Pancreas (tissue), 10 donors: ENCODE measurements at regions not wholly inside any gene's neighbourhood (a gene's known extent, or its start where the extent isn't known, plus 50 kb on each side); places are given as distances from the start of the nearest gene placed in this dataset.

ENCODE experiments used
- ATAC-seq, 4 donors: fragments of 200-7000 bp; cut with Tn5 transposase; one replicate each; pipeline versions ENCODE4 v1.8.0 to v1.9.1; 2020; ENCODE audit warnings: mild to moderate bottlenecking in 4 of 4, moderate library complexity in 4 of 4
- DNase-seq, 6 donors: peaks; one replicate each; pipeline ENCODE4 v3.0.0-alpha.2; 2020
- FAIRE-seq: peaks from 2 replicates; lab custom pipeline; 2012; peaks lifted over from hg19 to GRCh38; lab: Jason Lieb, UNC
- H3K27ac ChIP-seq, 4 donors: fragments of 200-600 bp; sonication (generic); 1 replicate in 3 of 4; 2 replicates in 1 of 4; pipeline versions ENCODE4 v1.5.0 to v1.8.0; 2020
- H3K27me3 ChIP-seq, 4 donors: fragments of 200-600 bp; one replicate each; pipeline ENCODE4 v1.8.0; 2021
- H3K36me3 ChIP-seq, 3 donors: fragments of 200-600 bp; sonication (generic) in 1 of 3; one replicate each; pipeline versions ENCODE4 v1.5.0 to v1.8.0; 2020 to 2021
- H3K4me1 ChIP-seq, 3 donors: fragments of 200-600 bp; one replicate each; pipeline ENCODE4 v1.8.0; 2021
- H3K4me3 ChIP-seq, 4 donors: fragments of 200-600 bp; sonication (generic) in 2 of 4; one replicate each; pipeline versions ENCODE4 v1.5.0 to v1.8.0; 2020 to 2021
- H3K9me3 ChIP-seq, 4 donors: fragments of 200-600 bp; one replicate each; pipeline ENCODE4 v1.8.0; 2021
- WGBS, 2 donors: extraction: QIAGEN DNeasy Blood & Tissue Kit; methylation state at CpG; one replicate each; pipeline ENCODE4 v1.1.7; 2013; 5-methylcytosine and 5-hydroxymethylcytosine counted together
- intact Hi-C, 3 donors: fragments of 100-400 bp; cut with DNase I; formaldehyde crosslinking; loops; one replicate each; pipeline versions ENCODE4 v1.11.1 to v1.14.2; 2022
- TF ChIP-seq, protein P1 (sequence below), 4 donors: fragments of 200-600 bp; sonication (generic) in 3 of 4; IDR thresholded peaks; one replicate each; pipeline versions ENCODE4 v1.5.0 to v1.8.0; 2021; ENCODE audit warnings: antibody characterized with exemption in 4 of 4
- donor health status: healthy with polysubstance abuse.
- donor health status: DM: no; HTN: no; CAD: no; lungs with moderate emphysema.
- donor health status: DM: no; HTN: no; CAD: no.
- donor health status: control.
- donor health status: control.
- donor health status: Bipolar disorder and iron deficiency.
- donor health status: DM: yes; HTN: yes; CAD: no.
- donor health status: DM: no; HTN: no; CAD: no.
- donor health status: DM: no; HTN: no; CAD: no.
- donor health status: DM: yes; HTN: yes; CAD: no.

DNA sequence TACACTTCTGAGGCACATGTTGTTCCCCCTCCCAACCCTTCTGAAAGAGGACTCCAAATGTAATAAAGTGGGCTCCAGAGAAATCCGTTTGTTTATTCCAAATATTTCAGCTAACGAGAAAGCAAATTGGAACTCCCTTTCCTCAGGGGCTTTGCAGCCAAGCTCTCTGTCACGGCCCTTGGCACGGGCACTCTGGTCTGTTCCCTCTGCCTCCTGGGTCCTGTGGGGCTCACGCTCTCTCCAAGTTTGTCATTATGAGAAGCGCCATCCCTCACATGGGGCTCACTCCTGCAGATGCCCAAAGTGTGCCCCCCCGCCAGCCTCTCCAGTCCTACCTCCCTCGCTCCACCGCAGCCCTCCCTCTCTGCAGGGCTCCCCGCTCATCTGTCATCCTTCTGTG lies 125.4 kb upstream of the POU2AF2 start:
- H3K9me3 ChIP-seq: no peaks in the 10 kb centered on the region
- intact Hi-C loops: no loop called here

DNA sequence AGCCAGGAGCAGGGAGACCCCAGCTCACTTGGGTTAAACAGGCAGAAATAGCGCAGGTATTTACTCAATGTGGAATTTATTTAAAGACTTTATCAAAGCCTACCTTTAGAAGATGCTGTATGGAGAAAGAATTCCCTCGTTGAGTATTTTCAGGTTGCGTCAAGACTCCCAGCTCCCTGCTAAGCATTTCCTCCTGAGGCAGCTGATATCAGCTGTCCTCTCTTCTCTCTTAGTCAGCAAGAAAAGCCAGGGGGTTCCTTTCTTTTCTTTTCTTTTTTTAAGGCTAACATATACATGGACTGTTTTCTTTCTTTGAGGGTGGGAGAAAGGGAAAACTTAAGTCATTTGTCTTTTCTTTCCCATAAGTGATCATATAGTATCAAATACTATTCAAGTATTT lies 125.8 kb upstream of the POU2AF2 start:
- ATAC-seq (no peak), DNase-seq (no peak), FAIRE-seq (no peak)
- Histone ChIP-seq H3K4me1 (no peaks in the 10 kb centered on the region), H3K36me3 (no peaks in the 10 kb centered on the region), H3K9me3 (no peaks in the 10 kb centered on the region), H3K4me3 (no peak overlapping the region), H3K27ac (no peak overlapping the region), H3K27me3 (no peaks in the 10 kb centered on the region)
- TF ChIP-seq, protein P1, sequence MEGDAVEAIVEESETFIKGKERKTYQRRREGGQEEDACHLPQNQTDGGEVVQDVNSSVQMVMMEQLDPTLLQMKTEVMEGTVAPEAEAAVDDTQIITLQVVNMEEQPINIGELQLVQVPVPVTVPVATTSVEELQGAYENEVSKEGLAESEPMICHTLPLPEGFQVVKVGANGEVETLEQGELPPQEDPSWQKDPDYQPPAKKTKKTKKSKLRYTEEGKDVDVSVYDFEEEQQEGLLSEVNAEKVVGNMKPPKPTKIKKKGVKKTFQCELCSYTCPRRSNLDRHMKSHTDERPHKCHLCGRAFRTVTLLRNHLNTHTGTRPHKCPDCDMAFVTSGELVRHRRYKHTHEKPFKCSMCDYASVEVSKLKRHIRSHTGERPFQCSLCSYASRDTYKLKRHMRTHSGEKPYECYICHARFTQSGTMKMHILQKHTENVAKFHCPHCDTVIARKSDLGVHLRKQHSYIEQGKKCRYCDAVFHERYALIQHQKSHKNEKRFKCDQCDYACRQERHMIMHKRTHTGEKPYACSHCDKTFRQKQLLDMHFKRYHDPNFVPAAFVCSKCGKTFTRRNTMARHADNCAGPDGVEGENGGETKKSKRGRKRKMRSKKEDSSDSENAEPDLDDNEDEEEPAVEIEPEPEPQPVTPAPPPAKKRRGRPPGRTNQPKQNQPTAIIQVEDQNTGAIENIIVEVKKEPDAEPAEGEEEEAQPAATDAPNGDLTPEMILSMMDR (IDR thresholded peaks at IDR 0.05): no peak
- WGBS, 2 donors: 64 to 73% methylated on average over 3 of the region's 3 CpGs
- intact Hi-C loops: no loop called here

More for the DNA sequence above, 125.4 kb upstream of the POU2AF2 start:
- no peak for DNase-seq
- no peak for ATAC-seq
- Histone ChIP-seq H3K27ac (no peak overlapping the region), H3K4me1 (no peaks in the 10 kb centered on the region), H3K36me3 (no peaks in the 10 kb centered on the region), H3K27me3 (no peaks in the 10 kb centered on the region), H3K4me3 (no peak overlapping the region)
- TF ChIP-seq, protein P1 (IDR thresholded peaks at IDR 0.05): no peak
- FAIRE-seq: no peak
- WGBS, 2 donors: 65 to 78% methylated on average over 10 of the region's 10 CpGs

DNA sequence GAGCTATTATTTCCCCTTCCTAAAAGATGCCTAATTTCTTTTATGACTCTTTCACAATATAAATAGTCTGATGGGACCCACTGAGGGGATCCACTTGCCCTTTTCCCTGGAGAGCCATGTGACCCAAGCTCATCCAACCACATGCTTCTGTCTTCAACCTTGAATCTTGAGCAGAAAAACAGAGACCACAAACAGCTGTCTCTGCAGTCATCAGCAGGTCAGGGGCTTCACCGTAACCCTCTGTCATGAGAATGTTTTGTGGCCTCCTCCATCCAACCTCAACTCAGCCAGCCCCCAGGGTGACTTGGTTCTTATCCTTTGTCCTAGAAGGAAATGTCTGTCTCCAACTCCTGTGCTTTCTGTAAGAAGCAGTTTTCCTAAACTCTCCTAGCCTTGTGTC lies 129.6 kb upstream of the POU2AF2 start:
- H3K36me3 ChIP-seq: no peaks in the 10 kb centered on the region
- ATAC-seq (no peak), DNase-seq (no peak), FAIRE-seq (no peak)
- no peak overlapping the region for H3K27ac ChIP-seq
- no peaks in the 10 kb centered on the region for H3K4me1 ChIP-seq
- no peaks in the 10 kb centered on the region for H3K9me3 ChIP-seq
- 0 to 49% methylated on average over 1 of the region's 1 CpG for WGBS, 2 donors
- intact Hi-C loops: no loop called here
- TF ChIP-seq, protein P1 (IDR thresholded peaks at IDR 0.05): no peak
- no peak overlapping the region for H3K4me3 ChIP-seq
- H3K27me3 ChIP-seq: no peaks in the 10 kb centered on the region

DNA sequence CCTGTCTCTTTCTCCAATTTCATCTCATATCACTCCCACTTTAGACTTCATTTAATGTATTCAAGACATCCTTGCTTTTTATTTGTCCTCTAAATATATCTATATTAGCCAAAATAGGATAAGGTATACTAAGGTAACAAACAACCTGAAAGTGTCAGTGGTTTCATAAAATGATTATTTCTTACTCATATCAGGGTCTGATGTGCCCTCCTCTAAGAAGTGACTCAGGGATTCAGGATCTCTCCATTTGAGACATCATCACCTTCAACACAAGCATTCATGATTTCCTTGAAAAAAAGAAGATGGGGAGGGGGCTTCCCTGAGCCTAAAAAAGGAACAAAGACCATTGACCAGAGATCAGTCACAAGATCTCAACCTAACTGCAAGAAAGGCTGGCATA lies 131.4 kb upstream of the POU2AF2 start:
- ATAC-seq: no peak
- Histone ChIP-seq H3K36me3 (no peaks in the 10 kb centered on the region), H3K27ac (no peak overlapping the region), H3K4me1 (no peaks in the 10 kb centered on the region), H3K9me3 (no peaks in the 10 kb centered on the region), H3K4me3 (no peak overlapping the region), H3K27me3 (no peaks in the 10 kb centered on the region)
- no peak for FAIRE-seq
- intact Hi-C loops: no loop called here
- no peak for DNase-seq
- TF ChIP-seq, protein P1 (IDR thresholded peaks at IDR 0.05): no peak

DNA sequence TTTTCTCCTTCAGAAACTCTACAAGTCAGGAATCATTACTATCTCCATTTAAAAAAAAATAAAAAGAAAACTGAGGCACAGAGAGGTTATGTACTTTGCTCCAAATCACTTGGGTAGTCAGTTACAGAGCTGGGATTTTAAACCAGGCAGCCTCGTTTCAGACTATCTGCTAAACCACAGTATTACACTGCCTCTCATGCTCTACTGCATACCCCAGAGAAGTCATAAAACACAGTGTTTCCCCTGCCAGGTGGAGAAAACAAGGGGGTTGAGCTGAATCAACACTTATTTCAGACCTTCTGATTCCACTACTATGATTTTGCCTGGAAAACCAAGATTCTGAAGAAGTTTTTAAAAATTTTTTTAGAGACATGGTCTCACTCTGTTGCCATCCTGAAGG lies 132.9 kb upstream of the POU2AF2 start:
- Histone ChIP-seq H3K27me3 (no peaks in the 10 kb centered on the region), H3K27ac (no peak overlapping the region), H3K36me3 (no peaks in the 10 kb centered on the region), H3K4me1 (no peaks in the 10 kb centered on the region), H3K4me3 (no peak overlapping the region), H3K9me3 (no peaks in the 10 kb centered on the region)
- ATAC-seq (no peak), FAIRE-seq (no peak), DNase-seq (no peak)
- intact Hi-C loops: no loop called here
- 35 to 38% methylated on average over 1 of the region's 1 CpG for WGBS, 2 donors
- TF ChIP-seq, protein P1 (IDR thresholded peaks at IDR 0.05): no peak
